Suprapubic skin (tissue), 4 donors: ENCODE measurements at regions not wholly inside any gene's neighbourhood (a gene's known extent, or its start where the extent isn't known, plus 50 kb on each side); places are given as distances from the start of the nearest gene placed in this dataset.

Source experiments
- DNase-seq, 2 donors: peaks; one replicate each; pipeline ENCODE4 v3.0.0-alpha.2; 2019; ENCODE audit warnings: low spot score in 2 of 2
- H3K27ac ChIP-seq: fragments of 200-600 bp; sonication (generic); one replicate; pipeline ENCODE4 v1.5.1; 2019
- H3K27me3 ChIP-seq: fragments of 200-600 bp; sonication (generic); one replicate; pipeline ENCODE4 v1.5.1; 2019
- H3K36me3 ChIP-seq: fragments of 200-600 bp; sonication (generic); one replicate; pipeline ENCODE4 v1.5.1; 2019
- H3K4me1 ChIP-seq: fragments of 200-600 bp; sonication (generic); one replicate; pipeline ENCODE4 v1.5.1; 2019
- H3K4me3 ChIP-seq: fragments of 200-600 bp; sonication (generic); one replicate; pipeline ENCODE4 v1.5.1; 2019; ENCODE audit warnings: mild to moderate bottlenecking
- H3K9me3 ChIP-seq: fragments of 200-600 bp; sonication (generic); one replicate; pipeline ENCODE4 v1.5.1; 2019
- CTCF ChIP-seq, 2 donors: fragments of 200-600 bp in 1 of 2; fragments of 450-650 bp in 1 of 2; sonication (generic) in 1 of 2; IDR thresholded peaks; one replicate each; pipeline ENCODE4 v1.5.1; 2016 to 2019; ENCODE audit warnings: antibody characterized with exemption in 2 of 2, mild to moderate bottlenecking in 1 of 2, moderate library complexity in 1 of 2
- EP300 ChIP-seq: sonication (generic); formaldehyde crosslinking; IDR thresholded peaks from one replicate; pipeline ENCODE4 v1.6.1; 2017; ENCODE audit warnings: antibody characterized with exemption
- POLR2A ChIP-seq, 2 donors: fragments of 450-650 bp; IDR thresholded peaks; one replicate each; pipeline ENCODE4 v1.6.1; 2017; ENCODE audit warnings: antibody characterized with exemption in 2 of 2, mild to moderate bottlenecking in 2 of 2, moderate library complexity in 2 of 2
- POLR2AphosphoS5 ChIP-seq, 3 donors: sonication (generic); formaldehyde crosslinking; IDR thresholded peaks; one replicate each; pipeline ENCODE4 v1.6.1; 2017; ENCODE audit warnings: antibody characterized with exemption in 3 of 3
- WGBS: methylation state at CpG from one replicate; pipeline ENCODE4 v1.1.5; 2018; 5-methylcytosine and 5-hydroxymethylcytosine counted together

- Histone ChIP-seq H3K9me3 (no peaks in the 10 kb centered on the region), H3K27me3 (no peaks in the 10 kb centered on the region), H3K4me3 (no peak overlapping the region), H3K36me3 (no peaks in the 10 kb centered on the region), H3K27ac (no peak overlapping the region), H3K4me1 (peaks cover 5% of the 10 kb centered on the region)
- TF ChIP-seq POLR2A (IDR thresholded peaks at IDR 0.05) (no peak), CTCF (IDR thresholded peaks at IDR 0.05) (no peak), POLR2AphosphoS5 (IDR thresholded peaks at IDR 0.05) (no peak), EP300 (no peak)
- no peak for DNase-seq
- WGBS: 89% methylated on average over 3 of the region's 3 CpGs
Observed at GRCh38 chr5:17432569-17432968, 65.5 kb upstream of the TAF11L2 start.

GRCh38 chr5:17433406-17433805 is 64.6 kb upstream of the TAF11L2 start:
- H3K4me3 ChIP-seq: no peak overlapping the region
- H3K27me3 ChIP-seq: no peaks in the 10 kb centered on the region
- H3K9me3 ChIP-seq: no peaks in the 10 kb centered on the region
- H3K36me3 ChIP-seq: no peaks in the 10 kb centered on the region
- H3K4me1 ChIP-seq: peaks cover 5% of the 10 kb centered on the region
- DNase-seq: no peak
- TF ChIP-seq CTCF (IDR thresholded peaks at IDR 0.05): no peak
- TF ChIP-seq EP300: no peak
- TF ChIP-seq POLR2A (IDR thresholded peaks at IDR 0.05): no peak
- no peak for TF ChIP-seq POLR2AphosphoS5 (IDR thresholded peaks at IDR 0.05)
- H3K27ac ChIP-seq: no peak overlapping the region
- 79% methylated on average over 6 of the region's 6 CpGs for WGBS

- Histone ChIP-seq H3K9me3 (no peaks in the 10 kb centered on the region), H3K36me3 (no peaks in the 10 kb centered on the region), H3K4me3 (no peak overlapping the region), H3K27ac (no peak overlapping the region), H3K4me1 (peaks cover 5% of the 10 kb centered on the region), H3K27me3 (no peaks in the 10 kb centered on the region)
- DNase-seq: no peak
- TF ChIP-seq POLR2AphosphoS5 (IDR thresholded peaks at IDR 0.05): no peak
- no peak for TF ChIP-seq EP300
- no peak for TF ChIP-seq POLR2A (IDR thresholded peaks at IDR 0.05)
Observed at GRCh38 chr5:17434982-17435381, 63.0 kb upstream of the TAF11L2 start.

GRCh38 chr5:17436350-17436749 is 61.7 kb upstream of the TAF11L2 start:
- 48% methylated on average over 4 of the region's 4 CpGs for WGBS
- TF ChIP-seq EP300 (no peak), POLR2A (IDR thresholded peaks at IDR 0.05) (no peak), CTCF (IDR thresholded peaks at IDR 0.05) (no peak), POLR2AphosphoS5 (IDR thresholded peaks at IDR 0.05) (no peak)
- Histone ChIP-seq H3K4me3 (peak overlapping the region; percentile 18), H3K4me1 (peaks cover 5% of the 10 kb centered on the region), H3K36me3 (no peaks in the 10 kb centered on the region), H3K27me3 (no peaks in the 10 kb centered on the region), H3K27ac (no peak overlapping the region), H3K9me3 (no peaks in the 10 kb centered on the region)
- no peak for DNase-seq

- Histone ChIP-seq H3K36me3 (no peaks in the 10 kb centered on the region), H3K27me3 (no peaks in the 10 kb centered on the region), H3K4me1 (peaks cover 5% of the 10 kb centered on the region), H3K27ac (no peak overlapping the region), H3K9me3 (no peaks in the 10 kb centered on the region), H3K4me3 (peak overlapping the region; percentile 18)
- DNase-seq: no peak
- 56% methylated on average over 4 of the region's 4 CpGs for WGBS
- TF ChIP-seq CTCF (IDR thresholded peaks at IDR 0.05) (no peak), EP300 (no peak), POLR2A (IDR thresholded peaks at IDR 0.05) (no peak), POLR2AphosphoS5 (IDR thresholded peaks at IDR 0.05) (no peak)
Observed at GRCh38 chr5:17436761-17437221, 61.2 kb upstream of the TAF11L2 start.

- no peak for DNase-seq
- Histone ChIP-seq H3K36me3 (no peaks in the 10 kb centered on the region), H3K4me3 (no peak overlapping the region), H3K4me1 (peaks cover 5% of the 10 kb centered on the region), H3K9me3 (no peaks in the 10 kb centered on the region), H3K27ac (no peak overlapping the region), H3K27me3 (no peaks in the 10 kb centered on the region)
- WGBS: 93% methylated on average over 4 of the region's 4 CpGs
- TF ChIP-seq POLR2AphosphoS5 (IDR thresholded peaks at IDR 0.05): no peak
- TF ChIP-seq CTCF (IDR thresholded peaks at IDR 0.05): no peak
- TF ChIP-seq POLR2A (IDR thresholded peaks at IDR 0.05): no peak
- no peak for TF ChIP-seq EP300
Observed at GRCh38 chr5:17438027-17438426, 60.0 kb upstream of the TAF11L2 start.
